ENCODE measurements at regions not wholly inside any gene's neighbourhood (a gene's known extent, or its start where the extent isn't known, plus 50 kb on each side); places are given as distances from the start of the nearest gene placed in this dataset.
A peak's percentile ranks its signal among the peaks of the same experiment; 100 is the strongest.

DNA sequence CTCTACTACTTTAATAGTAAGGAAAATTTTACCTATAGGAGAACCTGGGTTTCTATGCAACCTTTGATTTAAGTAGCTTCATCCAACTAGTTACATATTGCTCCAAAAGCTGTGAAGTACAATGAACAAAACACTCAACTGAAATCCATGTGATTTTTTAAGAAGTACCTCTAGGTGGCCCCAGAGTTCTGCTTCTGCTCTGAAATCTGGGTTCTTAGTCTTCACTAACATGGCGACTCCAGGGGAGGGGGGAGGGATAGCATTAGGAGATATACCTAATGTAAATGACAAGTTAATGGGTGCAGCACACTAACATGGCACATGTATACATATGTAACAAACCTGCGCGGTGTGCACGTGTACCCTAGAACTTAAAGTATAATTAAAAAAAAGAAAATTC, 73.4 kb upstream of the MAGEB2 start:
- no peak overlapping the region for H3K4me3 ChIP-seq
- DNase-seq: peak in 1 of 3 donors; percentile 19
- 15 to 26% methylated on average over 4 of the region's 4 CpGs for WGBS, 2 donors
- H3K27me3 ChIP-seq (ENCODE audit: control insufficient read depth in 3 of 3, insufficient read depth in 3 of 3, low read length in 2 of 3): no peaks in the 10 kb centered on the region
- no peak for ATAC-seq (ENCODE audit: insufficient read depth, low FRiP score)
- H3K4me1 ChIP-seq (ENCODE audit: control insufficient read depth in 5 of 5, insufficient read depth in 5 of 5, low read length in 5 of 5): no peaks in the 10 kb centered on the region
- no peaks in the 10 kb centered on the region for H3K9me3 ChIP-seq (ENCODE audit: control insufficient read depth in 4 of 4, insufficient read depth in 3 of 4, low read length in 3 of 4)
- no peak overlapping the region for H3K9ac ChIP-seq (ENCODE audit: insufficient read depth in 1 of 2, low read length in 2 of 2)
- H3K36me3 ChIP-seq (ENCODE audit: control insufficient read depth in 4 of 4, insufficient read depth in 4 of 4, low read length in 4 of 4): no peaks in the 10 kb centered on the region
- H3K27ac ChIP-seq (ENCODE audit: low read depth in 1 of 2, low read length in 1 of 2): no peak overlapping the region
- TF ChIP-seq, protein P1, sequence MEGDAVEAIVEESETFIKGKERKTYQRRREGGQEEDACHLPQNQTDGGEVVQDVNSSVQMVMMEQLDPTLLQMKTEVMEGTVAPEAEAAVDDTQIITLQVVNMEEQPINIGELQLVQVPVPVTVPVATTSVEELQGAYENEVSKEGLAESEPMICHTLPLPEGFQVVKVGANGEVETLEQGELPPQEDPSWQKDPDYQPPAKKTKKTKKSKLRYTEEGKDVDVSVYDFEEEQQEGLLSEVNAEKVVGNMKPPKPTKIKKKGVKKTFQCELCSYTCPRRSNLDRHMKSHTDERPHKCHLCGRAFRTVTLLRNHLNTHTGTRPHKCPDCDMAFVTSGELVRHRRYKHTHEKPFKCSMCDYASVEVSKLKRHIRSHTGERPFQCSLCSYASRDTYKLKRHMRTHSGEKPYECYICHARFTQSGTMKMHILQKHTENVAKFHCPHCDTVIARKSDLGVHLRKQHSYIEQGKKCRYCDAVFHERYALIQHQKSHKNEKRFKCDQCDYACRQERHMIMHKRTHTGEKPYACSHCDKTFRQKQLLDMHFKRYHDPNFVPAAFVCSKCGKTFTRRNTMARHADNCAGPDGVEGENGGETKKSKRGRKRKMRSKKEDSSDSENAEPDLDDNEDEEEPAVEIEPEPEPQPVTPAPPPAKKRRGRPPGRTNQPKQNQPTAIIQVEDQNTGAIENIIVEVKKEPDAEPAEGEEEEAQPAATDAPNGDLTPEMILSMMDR (IDR thresholded peaks at IDR 0.05; ENCODE audit: control extremely low read depth, extremely low read depth): no peak

DNA sequence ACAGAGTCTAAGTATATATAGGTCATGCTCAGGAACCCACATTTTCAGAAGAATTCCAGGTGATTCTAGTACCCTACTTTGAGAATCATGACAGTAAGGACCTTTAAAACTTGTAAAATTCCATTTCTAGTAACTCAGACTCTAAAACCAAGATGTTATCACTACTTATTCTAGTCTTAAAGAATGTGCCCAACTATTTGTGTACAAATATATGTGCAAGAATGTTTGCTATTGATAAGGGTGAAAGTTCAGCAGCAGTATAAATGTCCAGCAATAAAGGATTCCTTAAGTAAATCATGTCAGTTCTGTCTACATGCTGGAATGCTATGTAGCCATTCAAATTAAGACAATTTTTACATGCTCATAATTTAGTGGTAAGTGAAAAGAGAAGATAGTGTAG, 71.1 kb upstream of the MAGEB2 start:
- Histone ChIP-seq H3K36me3 (ENCODE audit: control insufficient read depth in 4 of 4, insufficient read depth in 4 of 4, low read length in 4 of 4) (no peaks in the 10 kb centered on the region), H3K9ac (ENCODE audit: insufficient read depth in 1 of 2, low read length in 2 of 2) (no peak overlapping the region), H3K27ac (ENCODE audit: low read depth in 1 of 2, low read length in 1 of 2) (no peak overlapping the region), H3K4me1 (ENCODE audit: control insufficient read depth in 5 of 5, insufficient read depth in 5 of 5, low read length in 5 of 5) (no peaks in the 10 kb centered on the region), H3K9me3 (ENCODE audit: control insufficient read depth in 4 of 4, insufficient read depth in 3 of 4, low read length in 3 of 4) (peaks cover 0 to 2% (median 0%) of the 10 kb centered on the region in 4 donors), H3K27me3 (ENCODE audit: control insufficient read depth in 3 of 3, insufficient read depth in 3 of 3, low read length in 2 of 3) (no peaks in the 10 kb centered on the region), H3K4me3 (no peak overlapping the region)
- DNase-seq (no peak), ATAC-seq (ENCODE audit: insufficient read depth, low FRiP score) (no peak)
- TF ChIP-seq, protein P1 (IDR thresholded peaks at IDR 0.05; ENCODE audit: control extremely low read depth, extremely low read depth): no peak

DNA sequence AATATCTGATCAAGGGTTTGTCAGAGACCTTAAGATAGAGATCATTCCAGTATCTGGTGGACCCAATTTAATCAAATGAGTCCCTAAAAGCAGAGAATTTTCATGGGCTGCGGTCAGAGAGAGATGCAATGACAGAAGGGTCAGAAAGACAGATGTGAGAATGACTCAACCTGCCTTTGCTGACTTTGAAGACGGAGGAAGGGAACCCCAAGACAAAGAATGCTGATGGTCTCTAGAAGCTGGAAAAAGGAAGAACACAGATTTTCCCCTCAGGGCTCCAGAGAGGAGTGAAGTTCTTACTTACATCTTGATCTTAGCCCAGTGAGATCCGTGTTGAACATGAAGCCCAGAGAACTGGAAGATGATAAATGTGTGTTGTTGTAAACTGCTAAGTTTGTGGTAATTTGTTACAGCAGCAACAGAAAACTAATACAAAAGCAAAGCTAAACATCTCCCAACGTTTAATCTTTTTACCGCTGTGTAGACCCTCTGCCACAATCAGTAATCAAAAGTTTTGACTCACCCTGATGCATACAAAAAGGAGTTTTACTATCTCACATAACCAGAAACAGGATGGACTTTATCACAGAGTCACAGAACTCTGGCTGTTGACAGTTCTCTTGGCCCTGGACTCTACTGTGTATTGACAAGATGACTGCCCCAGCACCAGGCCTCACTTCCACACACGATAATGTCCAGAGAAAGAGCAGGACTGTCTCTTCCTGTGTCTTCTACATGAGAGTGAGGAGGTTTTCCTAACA, 70.2 kb upstream of the MAGEB2 start:
- no peak for ATAC-seq (ENCODE audit: insufficient read depth, low FRiP score)
- no peak overlapping the region for H3K27ac ChIP-seq (ENCODE audit: low read depth in 1 of 2, low read length in 1 of 2)
- no peak for DNase-seq
- 68 to 86% methylated on average over 6 of the region's 6 CpGs for WGBS, 2 donors
- no peak overlapping the region for H3K4me3 ChIP-seq
- no peaks in the 10 kb centered on the region for H3K27me3 ChIP-seq (ENCODE audit: control insufficient read depth in 3 of 3, insufficient read depth in 3 of 3, low read length in 2 of 3)
- no peak overlapping the region for H3K9ac ChIP-seq (ENCODE audit: insufficient read depth in 1 of 2, low read length in 2 of 2)
- peaks cover 0 to 2% (median 0%) of the 10 kb centered on the region in 4 donors for H3K9me3 ChIP-seq (ENCODE audit: control insufficient read depth in 4 of 4, insufficient read depth in 3 of 4, low read length in 3 of 4)
- H3K36me3 ChIP-seq (ENCODE audit: control insufficient read depth in 4 of 4, insufficient read depth in 4 of 4, low read length in 4 of 4): no peaks in the 10 kb centered on the region
- TF ChIP-seq, protein P1 (IDR thresholded peaks at IDR 0.05; ENCODE audit: control extremely low read depth, extremely low read depth): no peak
- H3K4me1 ChIP-seq (ENCODE audit: control insufficient read depth in 5 of 5, insufficient read depth in 5 of 5, low read length in 5 of 5): no peaks in the 10 kb centered on the region
